ENCODE measurements at regions not wholly inside any gene's neighbourhood (a gene's known extent, or its start where the extent isn't known, plus 50 kb on each side); places are given as distances from the start of the nearest gene placed in this dataset.

DNA sequence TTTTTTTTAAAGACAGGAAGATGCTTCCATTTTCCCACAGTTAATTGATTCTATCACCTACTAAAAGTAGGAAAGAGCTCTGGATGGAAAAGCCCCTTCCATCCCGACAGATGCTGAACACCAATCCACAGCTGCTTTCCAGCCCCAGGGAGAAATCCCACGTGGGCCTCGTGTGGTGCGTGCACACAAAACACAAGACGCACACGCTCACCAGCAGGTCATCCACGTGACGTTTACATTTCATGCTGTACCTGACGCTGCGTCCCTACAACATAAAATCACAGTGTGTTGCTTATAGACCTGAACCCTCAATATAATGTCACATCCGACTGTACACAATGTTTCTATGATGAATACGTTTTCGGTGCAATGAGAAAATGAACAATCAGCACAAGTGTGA is 50.2 kb upstream of the DACT2 start:
- no peak for ATAC-seq
- H2AFZ ChIP-seq (ENCODE audit: low read length) = no peak overlapping the region
- H3K79me2 ChIP-seq (ENCODE audit: low read length) = no peaks in the 10 kb centered on the region
- TF ChIP-seq, protein P1, sequence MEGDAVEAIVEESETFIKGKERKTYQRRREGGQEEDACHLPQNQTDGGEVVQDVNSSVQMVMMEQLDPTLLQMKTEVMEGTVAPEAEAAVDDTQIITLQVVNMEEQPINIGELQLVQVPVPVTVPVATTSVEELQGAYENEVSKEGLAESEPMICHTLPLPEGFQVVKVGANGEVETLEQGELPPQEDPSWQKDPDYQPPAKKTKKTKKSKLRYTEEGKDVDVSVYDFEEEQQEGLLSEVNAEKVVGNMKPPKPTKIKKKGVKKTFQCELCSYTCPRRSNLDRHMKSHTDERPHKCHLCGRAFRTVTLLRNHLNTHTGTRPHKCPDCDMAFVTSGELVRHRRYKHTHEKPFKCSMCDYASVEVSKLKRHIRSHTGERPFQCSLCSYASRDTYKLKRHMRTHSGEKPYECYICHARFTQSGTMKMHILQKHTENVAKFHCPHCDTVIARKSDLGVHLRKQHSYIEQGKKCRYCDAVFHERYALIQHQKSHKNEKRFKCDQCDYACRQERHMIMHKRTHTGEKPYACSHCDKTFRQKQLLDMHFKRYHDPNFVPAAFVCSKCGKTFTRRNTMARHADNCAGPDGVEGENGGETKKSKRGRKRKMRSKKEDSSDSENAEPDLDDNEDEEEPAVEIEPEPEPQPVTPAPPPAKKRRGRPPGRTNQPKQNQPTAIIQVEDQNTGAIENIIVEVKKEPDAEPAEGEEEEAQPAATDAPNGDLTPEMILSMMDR (conservative IDR thresholded peaks at IDR 0.05; ENCODE audit: low read depth, low read length) = no peak
- no peak for TF ChIP-seq EZH2phosphoT487 (IDR thresholded peaks at IDR 0.05; ENCODE audit: borderline replicate concordance, low read length)
- no peak for TF ChIP-seq EZH2 (IDR thresholded peaks at IDR 0.05; ENCODE audit: low read length, unreplicated experiment)
- no peaks in the 10 kb centered on the region for H4K20me1 ChIP-seq (ENCODE audit: low read length)
- H3K4me2 ChIP-seq (ENCODE audit: low read length) = no peak overlapping the region
- no peak for DNase-seq
- intact Hi-C loops (cut with micrococcal nuclease) = no loop called here
- no peak overlapping the region for H3K9ac ChIP-seq (ENCODE audit: low read length)
- H3K27ac ChIP-seq (ENCODE audit: low read length) = no peak overlapping the region
- no peaks in the 10 kb centered on the region for H3F3A ChIP-seq (ENCODE audit: low read length, unreplicated experiment)
- H3K9me2 ChIP-seq (replicated peaks; ENCODE audit: low read length) = no peaks in the 10 kb centered on the region
- ChIA-PET POLR2A (ENCODE audit: unreplicated experiment) (no interaction called here), CTCF (no interaction called here)
- H3K27me3 ChIP-seq (ENCODE audit: low read length) = peaks cover 27% of the 10 kb centered on the region; the same call in 1 of the 2 replicates
- no peaks in the 10 kb centered on the region for H3K36me3 ChIP-seq (ENCODE audit: low read depth, low read length)
- H3K9me3 ChIP-seq (ENCODE audit: low read length) = no peaks in the 10 kb centered on the region
- H3K4me1 ChIP-seq (ENCODE audit: insufficient read depth, low read length) = no peaks in the 10 kb centered on the region
- no peak overlapping the region for H3K4me3 ChIP-seq (ENCODE audit: low read length)
- no TSS peak for BruUV-seq (replicated peaks)

DNA sequence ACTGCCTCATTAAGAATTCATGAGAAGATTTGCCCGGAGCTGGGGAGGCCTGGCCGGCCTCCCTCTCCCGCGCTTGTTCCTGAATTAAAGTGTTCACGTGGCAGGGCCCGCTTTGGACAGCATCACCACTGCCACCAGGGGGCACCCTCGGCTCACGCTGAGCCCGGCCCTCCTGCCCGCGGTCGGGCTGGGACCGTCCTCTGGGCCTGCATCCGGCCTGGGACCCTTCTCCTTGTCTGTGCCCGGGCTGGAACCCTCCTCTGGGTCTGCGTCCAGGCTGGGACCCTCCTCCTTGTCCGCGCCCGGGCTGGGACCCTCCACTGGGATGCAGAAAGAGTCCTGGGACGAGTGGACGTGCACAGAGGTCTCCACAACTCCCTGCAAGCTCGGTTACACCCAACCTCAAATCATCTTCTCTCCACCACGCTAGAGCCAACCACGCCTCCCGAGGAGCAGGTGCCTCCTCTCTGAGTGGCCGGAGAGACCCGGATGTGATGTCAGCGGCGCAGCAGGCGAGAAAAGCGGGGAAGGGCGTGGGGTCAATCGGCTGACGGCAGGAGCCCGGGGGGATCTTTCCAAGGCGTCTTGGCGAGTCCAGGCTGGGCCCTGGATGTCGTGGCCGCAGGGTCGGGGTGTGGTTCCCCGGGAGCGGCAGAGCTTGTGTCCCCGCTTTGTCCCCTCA is 50.9 kb upstream of the DACT2 start:
- H4K20me1 ChIP-seq (ENCODE audit: low read length) = no peaks in the 10 kb centered on the region
- H3K79me2 ChIP-seq (ENCODE audit: low read length) = no peaks in the 10 kb centered on the region
- H3K4me3 ChIP-seq (ENCODE audit: low read length) = no peak overlapping the region
- no peak overlapping the region for H3K9ac ChIP-seq (ENCODE audit: low read length)
- H3F3A ChIP-seq (ENCODE audit: low read length, unreplicated experiment) = no peaks in the 10 kb centered on the region
- no peak for TF ChIP-seq EZH2phosphoT487 (IDR thresholded peaks at IDR 0.05; ENCODE audit: borderline replicate concordance, low read length)
- TF ChIP-seq, protein P1 (conservative IDR thresholded peaks at IDR 0.05; ENCODE audit: low read depth, low read length) = peak; percentile 64
- TF ChIP-seq EZH2 (IDR thresholded peaks at IDR 0.05; ENCODE audit: low read length, unreplicated experiment) = no peak
- ATAC-seq (no peak), DNase-seq (peak; percentile 50)
- no peak overlapping the region for H3K4me2 ChIP-seq (ENCODE audit: low read length)
- intact Hi-C loops (cut with micrococcal nuclease) = no loop called here
- POLR2A ChIA-PET (ENCODE audit: unreplicated experiment) = no interaction called here
- CTCF ChIA-PET = no interaction called here
- no peaks in the 10 kb centered on the region for H3K9me2 ChIP-seq (replicated peaks; ENCODE audit: low read length)
- H3K9me3 ChIP-seq (ENCODE audit: low read length) = no peaks in the 10 kb centered on the region
- H3K36me3 ChIP-seq (ENCODE audit: low read depth, low read length) = no peaks in the 10 kb centered on the region
- H3K27ac ChIP-seq (ENCODE audit: low read length) = no peak overlapping the region
- peaks cover 27% of the 10 kb centered on the region; the same call in 1 of the 2 replicates for H3K27me3 ChIP-seq (ENCODE audit: low read length)
- no peak overlapping the region for H2AFZ ChIP-seq (ENCODE audit: low read length)
- H3K4me1 ChIP-seq (ENCODE audit: insufficient read depth, low read length) = no peaks in the 10 kb centered on the region
- BruUV-seq (replicated peaks) = no TSS peak

DNA sequence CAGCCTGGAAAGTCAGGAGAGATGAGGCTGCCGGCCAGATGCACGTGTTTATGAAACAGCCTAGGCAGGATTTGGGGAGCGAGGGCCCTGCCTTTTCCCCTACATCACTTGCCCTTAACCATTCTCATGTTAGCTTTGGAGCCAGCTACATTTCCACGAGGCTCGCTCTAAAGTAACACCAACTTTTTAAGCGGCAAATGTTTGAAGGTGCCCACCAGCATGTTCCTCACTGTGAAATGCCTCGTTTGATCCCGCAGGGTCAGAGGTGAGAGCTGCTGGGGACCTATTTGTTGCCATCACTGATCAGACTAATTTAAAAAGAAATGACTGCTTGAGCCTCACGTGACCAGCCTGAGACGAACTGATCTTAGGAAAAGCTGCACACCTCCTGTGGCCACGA is 51.6 kb upstream of the DACT2 start:
- Histone ChIP-seq H3K9me3 (ENCODE audit: low read length) (no peaks in the 10 kb centered on the region), H4K20me1 (ENCODE audit: low read length) (no peaks in the 10 kb centered on the region), H3K4me3 (ENCODE audit: low read length) (no peak overlapping the region), H3K36me3 (ENCODE audit: low read depth, low read length) (no peaks in the 10 kb centered on the region), H3K79me2 (ENCODE audit: low read length) (no peaks in the 10 kb centered on the region), H3K27ac (ENCODE audit: low read length) (no peak overlapping the region), H3K4me2 (ENCODE audit: low read length) (no peak overlapping the region), H3K9ac (ENCODE audit: low read length) (no peak overlapping the region), H2AFZ (ENCODE audit: low read length) (no peak overlapping the region), H3K27me3 (ENCODE audit: low read length) (peaks cover 27% of the 10 kb centered on the region; the same call in 1 of the 2 replicates), H3F3A (ENCODE audit: low read length, unreplicated experiment) (no peaks in the 10 kb centered on the region), H3K9me2 (replicated peaks; ENCODE audit: low read length) (no peaks in the 10 kb centered on the region), H3K4me1 (ENCODE audit: insufficient read depth, low read length) (no peaks in the 10 kb centered on the region)
- intact Hi-C loops (cut with micrococcal nuclease) = no loop called here
- no peak for DNase-seq
- ChIA-PET POLR2A (ENCODE audit: unreplicated experiment) (no interaction called here), CTCF (no interaction called here)
- BruUV-seq (replicated peaks) = no TSS peak
- ATAC-seq = no peak
- TF ChIP-seq EZH2phosphoT487 (IDR thresholded peaks at IDR 0.05; ENCODE audit: borderline replicate concordance, low read length) (no peak), EZH2 (IDR thresholded peaks at IDR 0.05; ENCODE audit: low read length, unreplicated experiment) (no peak)
- TF ChIP-seq, protein P1 (conservative IDR thresholded peaks at IDR 0.05; ENCODE audit: low read depth, low read length) = no peak
